WI38 (cell line): ENCODE measurements at regions not wholly inside any gene's neighbourhood (a gene's known extent, or its start where the extent isn't known, plus 50 kb on each side); places are given as distances from the start of the nearest gene placed in this dataset.
A peak's percentile ranks its signal among the peaks of the same experiment; 100 is the strongest.

Experiments
- H3K4me3 ChIP-seq: 2 replicates; pipeline ENCODE4 v1.5.1; 2011; ENCODE audit warnings: low read depth, mild to moderate bottlenecking, control low read depth, low read length
- CTCF ChIP-seq: IDR thresholded peaks from 2 replicates; pipeline ENCODE4 v1.5.1; 2012; ENCODE audit warnings: low read depth, mild to moderate bottlenecking, control low read depth, low read length

GRCh38 chr4:60194214-60194613, 1005.9 kb upstream of the ADGRL3 start:
- TF ChIP-seq CTCF = no peak
- H3K4me3 ChIP-seq = no peak overlapping the region

- no peak for TF ChIP-seq CTCF
- no peak overlapping the region for H3K4me3 ChIP-seq
Measured at GRCh38 chr4:60195256-60195655, 1004.9 kb upstream of the ADGRL3 start.

GRCh38 chr4:60201052-60201673, 999.0 kb upstream of the ADGRL3 start:
- peak; percentile 72 for TF ChIP-seq CTCF
- no peak overlapping the region for H3K4me3 ChIP-seq

GRCh38 chr4:60209588-60209987, 990.5 kb upstream of the ADGRL3 start:
- TF ChIP-seq CTCF = no peak

GRCh38 chr4:60215906-60216305, 984.2 kb upstream of the ADGRL3 start:
- no peak overlapping the region for H3K4me3 ChIP-seq
- no peak for TF ChIP-seq CTCF

More at GRCh38 chr4:60209588-60209987, 990.5 kb upstream of the ADGRL3 start:
- H3K4me3 ChIP-seq = no peak overlapping the region

GRCh38 chr4:60216752-60217151, 983.4 kb upstream of the ADGRL3 start:
- TF ChIP-seq CTCF = no peak
- no peak overlapping the region for H3K4me3 ChIP-seq

GRCh38 chr4:60221866-60222265, 978.3 kb upstream of the ADGRL3 start:
- no peak overlapping the region for H3K4me3 ChIP-seq
- no peak for TF ChIP-seq CTCF
